Spleen (tissue), 11 donors: ENCODE measurements at regions not wholly inside any gene's neighbourhood (a gene's known extent, or its start where the extent isn't known, plus 50 kb on each side); places are given as distances from the start of the nearest gene placed in this dataset.

ENCODE experiments used
- DNase-seq: peaks from one replicate; pipeline ENCODE4 v3.0.0-alpha.2; 2020
- H3K27ac ChIP-seq, 8 donors: fragments of 200-600 bp; sonication (generic) in 7 of 8; 1 replicate in 4 of 8; 2 replicates in 4 of 8; pipeline versions ENCODE4 v1.5.0 to v1.8.0; 2016 to 2021; ENCODE audit warnings: inconsistent platforms in 4 of 8, mild to moderate bottlenecking in 4 of 8, moderate library complexity in 1 of 8
- H3K27me3 ChIP-seq, 7 donors: fragments of 200-600 bp; sonication (generic) in 6 of 7; replicated peaks in 1 of 7; 1 replicate in 4 of 7; 2 replicates in 3 of 7; pipeline versions ENCODE4 v1.5.0 to v1.8.0; 2016 to 2021; ENCODE audit warnings: inconsistent platforms in 3 of 7, mild to moderate bottlenecking in 1 of 7
- H3K36me3 ChIP-seq, 6 donors: fragments of 200-600 bp; sonication (generic) in 5 of 6; 1 replicate in 4 of 6; 2 replicates in 2 of 6; pipeline versions ENCODE4 v1.5.0 to v1.8.0; 2016 to 2021; ENCODE audit warnings: inconsistent platforms in 2 of 6
- H3K4me1 ChIP-seq, 6 donors: fragments of 200-600 bp; sonication (generic) in 5 of 6; 1 replicate in 3 of 6; 2 replicates in 3 of 6; pipeline versions ENCODE4 v1.5.0 to v1.8.0; 2016 to 2021; ENCODE audit warnings: inconsistent platforms in 3 of 6
- H3K4me3 ChIP-seq, 8 donors: fragments of 200-600 bp; sonication (generic) in 7 of 8; 1 replicate in 4 of 8; 2 replicates in 4 of 8; pipeline versions ENCODE4 v1.5.0 to v1.8.0; 2016 to 2021; ENCODE audit warnings: inconsistent platforms in 4 of 8, mild to moderate bottlenecking in 4 of 8, moderate library complexity in 2 of 8
- H3K9me3 ChIP-seq, 8 donors: fragments of 200-600 bp; sonication (generic) in 7 of 8; 1 replicate in 4 of 8; 2 replicates in 4 of 8; pipeline versions ENCODE4 v1.5.0 to v1.8.0; 2016 to 2021; ENCODE audit warnings: inconsistent platforms in 4 of 8
- CTCF ChIP-seq, 11 experiments: fragments of 200-600 bp in 7 of 11; fragments of 450-650 bp in 4 of 11; sonication (generic) in 4 of 11; IDR thresholded peaks in 8 of 11; conservative IDR thresholded peaks in 3 of 11; 1 replicate in 7 of 11; 2 replicates in 4 of 11; pipeline versions ENCODE4 v1.4.0 to v1.8.0; 2016 to 2021; ENCODE audit warnings: antibody characterized with exemption in 11 of 11, inconsistent platforms in 4 of 11, mild to moderate bottlenecking in 1 of 11
- POLR2A ChIP-seq, 3 donors: fragments of 450-650 bp; IDR thresholded peaks; one replicate each; pipeline ENCODE4 v1.5.1; 2017; ENCODE audit warnings: antibody characterized with exemption in 3 of 3, mild to moderate bottlenecking in 1 of 3
- POLR2AphosphoS5 ChIP-seq, 3 donors: sonication (generic); formaldehyde crosslinking; IDR thresholded peaks; one replicate each; pipeline ENCODE4 v1.5.1; 2017; ENCODE audit warnings: antibody characterized with exemption in 3 of 3
- WGBS, 5 donors: extraction: QIAGEN DNeasy Blood & Tissue Kit in 3 of 5; methylation state at CpG; one replicate each; pipeline versions ENCODE4 v1.1.5 to v1.1.7; 2013 to 2018; 5-methylcytosine and 5-hydroxymethylcytosine counted together
- intact Hi-C: fragments of 100-400 bp; cut with DNase I; formaldehyde crosslinking; loops from one replicate; pipeline ENCODE4 v1.15.0; 2023; ENCODE audit warnings: low total_unique reads
- donor health status: healthy with polysubstance abuse.
- donor health status: DM: no; HTN: no; CAD: no; lungs with moderate emphysema.
- donor health status: DM: no; HTN: no; CAD: no.
- donor health status: Bipolar disorder and iron deficiency.
- donor health status: healthy.
- donor health status: DM: no; HTN: no; CAD: no.
- donor health status: DM: yes; HTN: yes; CAD: no.

- no peak overlapping the region for H3K4me3 ChIP-seq
- no peaks in the 10 kb centered on the region for H3K36me3 ChIP-seq
- 91 to 97% (median 93%) methylated on average over 3 of the region's 3 CpGs for WGBS, 5 donors
- intact Hi-C loops, result no loop called here
- H3K4me1 ChIP-seq, result no peaks in the 10 kb centered on the region
- no peak overlapping the region for H3K27ac ChIP-seq
- H3K27me3 ChIP-seq, result no peaks in the 10 kb centered on the region
- no peak for TF ChIP-seq POLR2AphosphoS5 (IDR thresholded peaks at IDR 0.05)
- no peak for TF ChIP-seq CTCF (IDR thresholded peaks at IDR 0.05 in 8 of 11, conservative IDR thresholded peaks at IDR 0.05 in 3 of 11)
- TF ChIP-seq POLR2A (IDR thresholded peaks at IDR 0.05), result no peak
- no peak for DNase-seq
- H3K9me3 ChIP-seq, result no peaks in the 10 kb centered on the region
Observed at GRCh38 chr2:8267721-8268120, 414.1 kb upstream of the ID2 start.

GRCh38 chr2:8268172-8268783 is 413.6 kb upstream of the ID2 start:
- TF ChIP-seq POLR2AphosphoS5 (IDR thresholded peaks at IDR 0.05) (no peak), POLR2A (IDR thresholded peaks at IDR 0.05) (no peak), CTCF (IDR thresholded peaks at IDR 0.05 in 8 of 11, conservative IDR thresholded peaks at IDR 0.05 in 3 of 11) (no peak)
- H3K27me3 ChIP-seq, result no peaks in the 10 kb centered on the region
- H3K4me1 ChIP-seq, result no peaks in the 10 kb centered on the region
- H3K27ac ChIP-seq, result no peak overlapping the region
- intact Hi-C loops, result no loop called here
- WGBS, 5 donors, result 71 to 88% (median 74%) methylated on average over 8 of the region's 8 CpGs
- no peaks in the 10 kb centered on the region for H3K9me3 ChIP-seq
- H3K4me3 ChIP-seq, result no peak overlapping the region
- no peak for DNase-seq
- H3K36me3 ChIP-seq, result no peaks in the 10 kb centered on the region

DNA sequence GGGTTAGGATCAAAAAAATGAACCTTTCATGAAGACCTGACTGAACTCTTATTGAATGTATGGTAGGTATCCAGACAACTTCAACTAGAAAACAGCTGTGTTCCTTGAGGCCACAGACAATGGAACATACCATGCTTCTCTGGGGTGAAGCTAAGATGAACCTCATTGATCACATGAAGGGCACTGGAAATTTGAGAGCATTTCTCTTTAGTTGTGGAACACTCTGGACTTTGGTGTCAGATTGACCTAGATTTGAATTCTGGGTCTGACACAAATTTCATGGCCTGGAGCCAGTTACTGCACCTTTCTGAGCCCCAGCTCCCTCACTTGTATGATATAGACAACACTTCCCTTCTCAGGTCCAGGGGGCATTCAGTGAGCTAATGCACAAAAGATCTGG is 411.2 kb upstream of the ID2 start:
- H3K4me1 ChIP-seq, result no peaks in the 10 kb centered on the region
- no peaks in the 10 kb centered on the region for H3K36me3 ChIP-seq
- intact Hi-C loops, result no loop called here
- no peak overlapping the region for H3K4me3 ChIP-seq
- no peak for DNase-seq
- H3K27ac ChIP-seq, result no peak overlapping the region
- no peak for TF ChIP-seq CTCF (IDR thresholded peaks at IDR 0.05 in 8 of 11, conservative IDR thresholded peaks at IDR 0.05 in 3 of 11)
- no peak for TF ChIP-seq POLR2A (IDR thresholded peaks at IDR 0.05)
- no peak for TF ChIP-seq POLR2AphosphoS5 (IDR thresholded peaks at IDR 0.05)
- H3K9me3 ChIP-seq, result peaks cover 0 to under 1% (median 0%) of the 10 kb centered on the region in 8 donors
- no peaks in the 10 kb centered on the region for H3K27me3 ChIP-seq

DNA sequence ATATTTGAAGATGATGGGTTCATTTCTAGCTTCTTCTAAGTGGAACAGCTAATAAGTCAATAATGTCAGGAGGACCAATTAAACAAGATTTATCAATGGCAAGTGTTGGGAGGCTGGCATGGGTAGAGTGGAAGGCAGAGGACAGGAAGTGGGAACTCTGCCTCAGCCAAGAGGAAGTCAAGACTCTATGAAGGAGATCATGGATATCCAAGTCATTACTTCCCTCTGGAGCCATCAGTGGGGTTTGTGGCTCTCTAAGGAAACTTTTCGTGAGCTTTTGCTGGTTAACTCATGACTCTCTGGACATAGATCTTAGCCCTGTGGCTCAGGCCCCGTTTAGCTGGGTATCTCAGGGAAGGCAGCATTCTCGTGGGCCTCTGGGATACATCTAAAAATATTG is 410.4 kb upstream of the ID2 start:
- no peaks in the 10 kb centered on the region for H3K36me3 ChIP-seq
- WGBS, 5 donors, result 81 to 95% (median 85%) methylated on average over 3 of the region's 3 CpGs
- no peaks in the 10 kb centered on the region for H3K4me1 ChIP-seq
- H3K4me3 ChIP-seq, result no peak overlapping the region
- no peak for DNase-seq
- intact Hi-C loops, result no loop called here
- H3K27me3 ChIP-seq, result no peaks in the 10 kb centered on the region
- H3K9me3 ChIP-seq, result peaks cover 0 to 8% (median 0%) of the 10 kb centered on the region in 8 donors
- no peak for TF ChIP-seq POLR2AphosphoS5 (IDR thresholded peaks at IDR 0.05)
- TF ChIP-seq POLR2A (IDR thresholded peaks at IDR 0.05), result no peak
- TF ChIP-seq CTCF (IDR thresholded peaks at IDR 0.05 in 8 of 11, conservative IDR thresholded peaks at IDR 0.05 in 3 of 11), result no peak
- H3K27ac ChIP-seq, result no peak overlapping the region
